ENCODE measurements at regions not wholly inside any gene's neighbourhood (a gene's known extent, or its start where the extent isn't known, plus 50 kb on each side); places are given as distances from the start of the nearest gene placed in this dataset.

DNA sequence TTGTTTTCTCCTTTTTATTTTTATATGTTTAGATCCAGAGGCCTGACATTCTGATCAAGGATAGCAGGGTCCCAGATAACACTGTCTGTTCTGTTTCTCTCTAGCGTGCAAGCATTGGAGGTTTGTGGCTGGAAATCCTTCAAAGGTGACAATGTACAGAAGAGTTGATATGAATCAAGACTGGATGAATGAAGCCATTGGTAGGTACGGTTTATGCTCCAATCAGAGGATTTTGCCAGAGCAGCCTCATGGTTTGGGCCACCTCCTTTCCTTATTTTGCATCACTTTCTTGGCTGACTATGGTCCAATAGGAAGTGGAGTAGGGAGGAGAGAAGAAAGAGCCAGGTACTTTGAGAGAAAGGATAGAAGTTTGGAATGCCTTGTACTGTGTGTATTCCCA, 484.8 kb upstream of the JAG1 start:
- TF ChIP-seq, protein P1, sequence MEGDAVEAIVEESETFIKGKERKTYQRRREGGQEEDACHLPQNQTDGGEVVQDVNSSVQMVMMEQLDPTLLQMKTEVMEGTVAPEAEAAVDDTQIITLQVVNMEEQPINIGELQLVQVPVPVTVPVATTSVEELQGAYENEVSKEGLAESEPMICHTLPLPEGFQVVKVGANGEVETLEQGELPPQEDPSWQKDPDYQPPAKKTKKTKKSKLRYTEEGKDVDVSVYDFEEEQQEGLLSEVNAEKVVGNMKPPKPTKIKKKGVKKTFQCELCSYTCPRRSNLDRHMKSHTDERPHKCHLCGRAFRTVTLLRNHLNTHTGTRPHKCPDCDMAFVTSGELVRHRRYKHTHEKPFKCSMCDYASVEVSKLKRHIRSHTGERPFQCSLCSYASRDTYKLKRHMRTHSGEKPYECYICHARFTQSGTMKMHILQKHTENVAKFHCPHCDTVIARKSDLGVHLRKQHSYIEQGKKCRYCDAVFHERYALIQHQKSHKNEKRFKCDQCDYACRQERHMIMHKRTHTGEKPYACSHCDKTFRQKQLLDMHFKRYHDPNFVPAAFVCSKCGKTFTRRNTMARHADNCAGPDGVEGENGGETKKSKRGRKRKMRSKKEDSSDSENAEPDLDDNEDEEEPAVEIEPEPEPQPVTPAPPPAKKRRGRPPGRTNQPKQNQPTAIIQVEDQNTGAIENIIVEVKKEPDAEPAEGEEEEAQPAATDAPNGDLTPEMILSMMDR (IDR thresholded peaks at IDR 0.05), result no peak
- no peak for TF ChIP-seq POLR2A (IDR thresholded peaks at IDR 0.05)
- no peak for TF ChIP-seq POLR2AphosphoS5 (IDR thresholded peaks at IDR 0.05)
- no peak for TF ChIP-seq EP300 (IDR thresholded peaks at IDR 0.05)
